ENCODE measurements at regions not wholly inside any gene's neighbourhood (a gene's known extent, or its start where the extent isn't known, plus 50 kb on each side); places are given as distances from the start of the nearest gene placed in this dataset.
"Not testable (repeated sequence)": the region's sequence is repeated elsewhere in the genome, so short reads cannot be mapped to it uniquely, and the experiment has no call there.

GRCh38 chr15:31179693-31180092 lies 78.2 kb upstream of the TRPM1 start:
- DNase-seq (ENCODE audit: low read depth): no peak

GRCh38 chr15:31193291-31193690 lies 91.8 kb upstream of the TRPM1 start:
- DNase-seq (ENCODE audit: low read depth): no peak

- DNase-seq (ENCODE audit: low read depth): no peak
These were observed 94.3 kb upstream of the TRPM1 start for GRCh38 chr15:31195871-31196270.

GRCh38 chr15:31197497-31198414 lies 96.2 kb upstream of the TRPM1 start:
- no peak for DNase-seq (ENCODE audit: low read depth)

GRCh38 chr15:31200735-31201151 lies 99.2 kb upstream of the TRPM1 start:
- DNase-seq (ENCODE audit: low read depth): peak; percentile 68

GRCh38 chr15:31202953-31203352 lies 101.4 kb upstream of the TRPM1 start:
- no peak for DNase-seq (ENCODE audit: low read depth)

GRCh38 chr15:31203999-31204398 lies 102.5 kb upstream of the TRPM1 start:
- DNase-seq (ENCODE audit: low read depth): no peak

GRCh38 chr15:31206386-31207181 lies 105.1 kb upstream of the TRPM1 start:
- DNase-seq (ENCODE audit: low read depth): no peak

GRCh38 chr15:31207246-31207645 lies 105.7 kb upstream of the TRPM1 start:
- no peak for DNase-seq (ENCODE audit: low read depth)

- not testable (repeated sequence) for DNase-seq (ENCODE audit: low read depth)
These were observed 106.3 kb upstream of the TRPM1 start for GRCh38 chr15:31207861-31208260.

GRCh38 chr15:31208817-31209216 lies 107.3 kb upstream of the TRPM1 start:
- no peak for DNase-seq (ENCODE audit: low read depth)

- DNase-seq (ENCODE audit: low read depth): no peak
These were observed 109.8 kb upstream of the TRPM1 start for GRCh38 chr15:31211353-31211752.

- no peak for DNase-seq (ENCODE audit: low read depth)
These were observed 111.0 kb upstream of the TRPM1 start for GRCh38 chr15:31212326-31213080.

GRCh38 chr15:31214158-31214863 lies 112.3 kb upstream of the KLF13 start:
- no peak for DNase-seq (ENCODE audit: low read depth)

- DNase-seq (ENCODE audit: low read depth): peak; percentile 46
These were observed 111.7 kb upstream of the KLF13 start for GRCh38 chr15:31214864-31215489.

- DNase-seq (ENCODE audit: low read depth): peak; percentile 91
These were observed 111.0 kb upstream of the KLF13 start for GRCh38 chr15:31215490-31216214.

- DNase-seq (ENCODE audit: low read depth): peak; percentile 93
These were observed 110.3 kb upstream of the KLF13 start for GRCh38 chr15:31216215-31216911.

- no peak for DNase-seq (ENCODE audit: low read depth)
These were observed 109.6 kb upstream of the KLF13 start for GRCh38 chr15:31217067-31217466.

- DNase-seq (ENCODE audit: low read depth): no peak
These were observed 108.9 kb upstream of the KLF13 start for GRCh38 chr15:31217566-31218270.
